B cell (primary cell): ENCODE measurements at regions not wholly inside any gene's neighbourhood (a gene's known extent, or its start where the extent isn't known, plus 50 kb on each side); places are given as distances from the start of the nearest gene placed in this dataset.

Experiments used
- ATAC-seq: fragments of 200-7000 bp; cut with Tn5 transposase; one replicate; pipeline ENCODE4 v1.10.0; 2021; ENCODE audit warnings: low read depth, mild to moderate bottlenecking, moderate number of reproducible peaks, moderate library complexity
- CTCF ChIA-PET: fragments of 350-600 bp; sonication (Branson Sonifier 250); formaldehyde crosslinking; loops from one replicate; lab custom pipeline; 2021; ENCODE audit warnings: antibody characterized with exemption, inconsistent platforms; lab: Charles Lee
- POLR2A ChIA-PET: fragments of 350-600 bp; sonication (Branson Sonifier 250); formaldehyde crosslinking; loops from one replicate; lab custom pipeline; 2021; ENCODE audit warnings: antibody characterized with exemption; lab: Charles Lee
- DNase-seq: peaks from one replicate; pipeline ENCODE4 v3.0.0; 2013
- H2AFZ ChIP-seq: 2 replicates; pipeline ENCODE4 v1.6.1; 2012; ENCODE audit warnings: mild to moderate bottlenecking, low read depth, low read length; ENCODE audit not compliant: insufficient read depth, poor library complexity, severe bottlenecking
- H3K27ac ChIP-seq, 2 donors: 1 replicate in 1 of 2; 2 replicates in 1 of 2; pipeline ENCODE4 v1.5.1; 2012 to 2013; ENCODE audit warnings: low read length in 2 of 2, mild to moderate bottlenecking in 2 of 2, moderate library complexity in 1 of 2
- H3K27me3 ChIP-seq, 4 experiments: fragments of 200-600 bp in 1 of 4; sonication (generic) in 1 of 4; replicated peaks in 1 of 4; 1 replicate in 2 of 4; 2 replicates in 2 of 4; pipeline versions ENCODE4 v1.6.1 to v1.7.0; 2013 to 2016; ENCODE audit warnings: low read length in 3 of 4, mild to moderate bottlenecking in 2 of 4, mixed read lengths in 1 of 4, moderate library complexity in 1 of 4; ENCODE audit not compliant: insufficient read depth in 4 of 4, control insufficient read depth in 3 of 4; ENCODE audit errors: control extremely low read depth in 1 of 4
- H3K36me3 ChIP-seq, 2 experiments: replicated peaks in 1 of 2; 1 replicate in 1 of 2; 2 replicates in 1 of 2; pipeline versions ENCODE4 v1.6.1 to v1.7.1; 2013; ENCODE audit warnings: low read length in 1 of 2; ENCODE audit not compliant: insufficient read depth in 2 of 2, control insufficient read depth in 1 of 2; ENCODE audit errors: control extremely low read depth in 1 of 2, extremely low read depth in 1 of 2
- H3K4me1 ChIP-seq, 2 donors: fragments of 200-600 bp in 1 of 2; sonication (generic) in 1 of 2; 1 replicate in 1 of 2; 2 replicates in 1 of 2; pipeline versions ENCODE4 v1.5.1 to v1.6.1; 2013 to 2017; ENCODE audit warnings: low read length in 2 of 2; ENCODE audit not compliant: control insufficient read depth in 2 of 2, insufficient read depth in 2 of 2
- H3K4me2 ChIP-seq: replicated peaks from 2 replicates; pipeline ENCODE3; 2012; ENCODE audit warnings: mild to moderate bottlenecking, low read depth, low read length; ENCODE audit not compliant: poor library complexity, severe bottlenecking
- H3K4me3 ChIP-seq, 5 experiments: fragments of 200-600 bp in 1 of 5; sonication (generic) in 1 of 5; 1 replicate in 3 of 5; 2 replicates in 2 of 5; pipeline versions ENCODE4 v1.5.1 to v1.7.0; 2011 to 2016; ENCODE audit warnings: low read length in 4 of 5, mild to moderate bottlenecking in 4 of 5, low read depth in 2 of 5, control low read depth in 1 of 5, moderate library complexity in 1 of 5; ENCODE audit not compliant: insufficient read depth in 1 of 5; ENCODE audit errors: control extremely low read depth in 1 of 5, extremely low read depth in 1 of 5
- H3K79me2 ChIP-seq: fragments of 200-600 bp; sonication (generic); one replicate; pipeline ENCODE4 v1.6.0; 2016; ENCODE audit warnings: low read length; ENCODE audit not compliant: control insufficient read depth, insufficient read depth
- H3K9ac ChIP-seq: fragments of 200-600 bp; sonication (generic); 2 replicates; pipeline ENCODE4 v1.6.1; 2017; ENCODE audit warnings: mild to moderate bottlenecking, low read length, moderate library complexity
- H3K9me3 ChIP-seq, 3 donors: one replicate each; pipeline versions ENCODE4 v1.6.1 to v1.7.1; 2013; ENCODE audit warnings: low read length in 2 of 3; ENCODE audit not compliant: control insufficient read depth in 2 of 3, insufficient read depth in 1 of 3; ENCODE audit errors: control extremely low read depth in 1 of 3
- H4K20me1 ChIP-seq: 2 replicates; pipeline ENCODE4 v1.6.0; 2012; ENCODE audit warnings: mild to moderate bottlenecking, low read length; ENCODE audit not compliant: insufficient read depth, control insufficient read depth, poor library complexity, severe bottlenecking
- H3K27ac Mint-ChIP-seq: one replicate; pipeline ENCODE4 v1.8.0; 2021; ENCODE audit warnings: mixed read lengths
- H3K27me3 Mint-ChIP-seq: one replicate; pipeline ENCODE4 v1.8.0; 2021; ENCODE audit warnings: mixed read lengths
- H3K4me1 Mint-ChIP-seq: one replicate; pipeline ENCODE4 v1.8.0; 2021; ENCODE audit warnings: mixed read lengths
- H3K4me3 Mint-ChIP-seq: one replicate; pipeline ENCODE4 v1.8.0; 2021; ENCODE audit warnings: mixed read lengths
- H3K9me3 Mint-ChIP-seq: one replicate; pipeline ENCODE4 v1.8.0; 2022; ENCODE audit warnings: mixed read lengths; ENCODE audit not compliant: insufficient read depth
- EZH2 ChIP-seq: IDR thresholded peaks from 2 replicates; pipeline ENCODE4 v1.6.1; 2012; ENCODE audit warnings: borderline replicate concordance, low read depth, mild to moderate bottlenecking, moderate library complexity, low read length; ENCODE audit not compliant: insufficient read depth, poor library complexity, severe bottlenecking
- WGBS: methylation state at CpG from one replicate; pipeline ENCODE4 v1.1.5; 2013; ENCODE audit warnings: missing lambda C conversion rate; ENCODE audit not compliant: insufficient coverage; 5-methylcytosine and 5-hydroxymethylcytosine counted together
- intact Hi-C: fragments of 100-400 bp; cut with micrococcal nuclease; formaldehyde crosslinking; loops from one replicate; pipeline ENCODE4 v1.10.0; 2022
- TF ChIP-seq, protein P1 (sequence below): fragments of 200-600 bp; IDR thresholded peaks from one replicate; pipeline ENCODE4 v1.8.0; 2022; ENCODE audit warnings: antibody characterized with exemption, mild to moderate bottlenecking

GRCh38 chr1:222127526-222128152 is 385.8 kb upstream of the DUSP10 start:
- Histone ChIP-seq H3K9me3 (no peaks in the 10 kb centered on the region), H3K9ac (no peak overlapping the region), H4K20me1 (no peaks in the 10 kb centered on the region), H3K79me2 (no peaks in the 10 kb centered on the region), H3K4me2 (no peak overlapping the region), H2AFZ (no peak overlapping the region), H3K27me3 (no peaks in the 10 kb centered on the region), H3K27ac (no peak overlapping the region), H3K4me1 (no peaks in the 10 kb centered on the region), H3K4me3 (no peak overlapping the region), H3K36me3 (no peaks in the 10 kb centered on the region)
- ChIA-PET CTCF (interaction anchor here (1.1 to 1.7 kb wide), 2 partner anchors 33 to 1324 kb away, joined by 3 to 5 read pairs; no protein-coding TSS in a partner anchor), POLR2A (no interaction called here)
- TF ChIP-seq, protein P1, sequence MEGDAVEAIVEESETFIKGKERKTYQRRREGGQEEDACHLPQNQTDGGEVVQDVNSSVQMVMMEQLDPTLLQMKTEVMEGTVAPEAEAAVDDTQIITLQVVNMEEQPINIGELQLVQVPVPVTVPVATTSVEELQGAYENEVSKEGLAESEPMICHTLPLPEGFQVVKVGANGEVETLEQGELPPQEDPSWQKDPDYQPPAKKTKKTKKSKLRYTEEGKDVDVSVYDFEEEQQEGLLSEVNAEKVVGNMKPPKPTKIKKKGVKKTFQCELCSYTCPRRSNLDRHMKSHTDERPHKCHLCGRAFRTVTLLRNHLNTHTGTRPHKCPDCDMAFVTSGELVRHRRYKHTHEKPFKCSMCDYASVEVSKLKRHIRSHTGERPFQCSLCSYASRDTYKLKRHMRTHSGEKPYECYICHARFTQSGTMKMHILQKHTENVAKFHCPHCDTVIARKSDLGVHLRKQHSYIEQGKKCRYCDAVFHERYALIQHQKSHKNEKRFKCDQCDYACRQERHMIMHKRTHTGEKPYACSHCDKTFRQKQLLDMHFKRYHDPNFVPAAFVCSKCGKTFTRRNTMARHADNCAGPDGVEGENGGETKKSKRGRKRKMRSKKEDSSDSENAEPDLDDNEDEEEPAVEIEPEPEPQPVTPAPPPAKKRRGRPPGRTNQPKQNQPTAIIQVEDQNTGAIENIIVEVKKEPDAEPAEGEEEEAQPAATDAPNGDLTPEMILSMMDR, result no peak
- TF ChIP-seq EZH2, result no peak
- intact Hi-C loops, result no loop called here
- ATAC-seq, result no peak
- Mint-ChIP-seq H3K4me3 (no peak overlapping the region), H3K27me3 (peaks cover 16% of the 10 kb centered on the region), H3K27ac (no peak overlapping the region), H3K4me1 (no peaks in the 10 kb centered on the region), H3K9me3 (no peaks in the 10 kb centered on the region)
- WGBS, result 69% methylated on average over 3 of the region's 3 CpGs
- DNase-seq, result no peak

- 63% methylated on average over 1 of the region's 2 CpGs for WGBS
- H3K27me3 Mint-ChIP-seq, result peaks cover 16% of the 10 kb centered on the region
These were observed 385.2 kb upstream of the DUSP10 start for GRCh38 chr1:222127096-222127495.

More at GRCh38 chr1:222127096-222127495, 385.2 kb upstream of the DUSP10 start:
- H3K27me3 ChIP-seq, result no peaks in the 10 kb centered on the region
- DNase-seq (no peak), ATAC-seq (no peak)
- H3K4me3 ChIP-seq, result no peak overlapping the region
- H3K9me3 ChIP-seq, result no peaks in the 10 kb centered on the region
- no peak overlapping the region for H2AFZ ChIP-seq
- H3K9me3 Mint-ChIP-seq, result no peaks in the 10 kb centered on the region
- no peak overlapping the region for H3K27ac Mint-ChIP-seq
- H3K36me3 ChIP-seq, result no peaks in the 10 kb centered on the region
- no peak overlapping the region for H3K27ac ChIP-seq
- H4K20me1 ChIP-seq, result no peaks in the 10 kb centered on the region
- CTCF ChIA-PET, result interaction anchor here (0.6 to 1.7 kb wide), 3 partner anchors 32 to 1324 kb away, joined by 3 to 5 read pairs (median 3); no protein-coding TSS in a partner anchor
- no peak overlapping the region for H3K9ac ChIP-seq
- TF ChIP-seq EZH2, result no peak
- TF ChIP-seq, protein P1, result no peak
- H3K4me1 ChIP-seq, result no peaks in the 10 kb centered on the region
- H3K4me1 Mint-ChIP-seq, result no peaks in the 10 kb centered on the region
- no peak overlapping the region for H3K4me3 Mint-ChIP-seq
- POLR2A ChIA-PET, result no interaction called here
- intact Hi-C loops, result no loop called here
- no peaks in the 10 kb centered on the region for H3K79me2 ChIP-seq
- H3K4me2 ChIP-seq, result no peak overlapping the region
